Stomach (tissue), 4 donors: ENCODE measurements at regions not wholly inside any gene's neighbourhood (a gene's known extent, or its start where the extent isn't known, plus 50 kb on each side); places are given as distances from the start of the nearest gene placed in this dataset.

ENCODE experiments used
- CTCF ChIP-seq, 7 experiments: fragments of 450-650 bp in 4 of 7; fragments of 200-600 bp in 3 of 7; sonication (generic) in 3 of 7; IDR thresholded peaks; one replicate each; pipeline ENCODE4 v1.5.1; 2016 to 2019; ENCODE audit warnings: antibody characterized with exemption in 7 of 7, control low read depth in 2 of 7, mild to moderate bottlenecking in 1 of 7
- POLR2A ChIP-seq, 4 donors: fragments of 450-650 bp; IDR thresholded peaks; one replicate each; pipeline ENCODE4 v1.6.1; 2016; ENCODE audit warnings: antibody characterized with exemption in 4 of 4, control low read depth in 2 of 4, mild to moderate bottlenecking in 1 of 4, moderate library complexity in 1 of 4
- POLR2AphosphoS5 ChIP-seq, 3 donors: sonication (generic); formaldehyde crosslinking; IDR thresholded peaks; one replicate each; pipeline ENCODE4 v1.6.1; 2016; ENCODE audit warnings: antibody characterized with exemption in 3 of 3

- TF ChIP-seq CTCF (IDR thresholded peaks at IDR 0.05) (no peak), POLR2A (IDR thresholded peaks at IDR 0.05) (no peak), POLR2AphosphoS5 (IDR thresholded peaks at IDR 0.05) (no peak)
These were observed 285.1 kb downstream of the IL20RB start for GRCh38 chr3:137242836-137243400.
